ENCODE measurements at regions not wholly inside any gene's neighbourhood (a gene's known extent, or its start where the extent isn't known, plus 50 kb on each side); places are given as distances from the start of the nearest gene placed in this dataset.

GRCh38 chr2:65488527-65488926 lies 56.1 kb upstream of the SPRED2 start:
- no peak overlapping the region for H3K4me3 Mint-ChIP-seq (ENCODE audit: unreplicated experiment)
- no peaks in the 10 kb centered on the region for H3K4me1 Mint-ChIP-seq (ENCODE audit: low read depth, unreplicated experiment)
- no peak for TF ChIP-seq CTCF (IDR thresholded peaks at IDR 0.05; ENCODE audit: partially characterized antibody, unreplicated experiment)
- no peaks in the 10 kb centered on the region for H3K27me3 Mint-ChIP-seq (ENCODE audit: unreplicated experiment)
- peaks cover 9% of the 10 kb centered on the region for H3K36me3 Mint-ChIP-seq (ENCODE audit: unreplicated experiment)
- H3K9me3 Mint-ChIP-seq (ENCODE audit: unreplicated experiment), result no peaks in the 10 kb centered on the region
- H3K27ac Mint-ChIP-seq (ENCODE audit: unreplicated experiment), result no peak overlapping the region
- no peak for DNase-seq

GRCh38 chr2:65487404-65487803 lies 55.0 kb upstream of the SPRED2 start:
- DNase-seq, result no peak
- peaks cover 9% of the 10 kb centered on the region for H3K36me3 Mint-ChIP-seq (ENCODE audit: unreplicated experiment)
- no peak overlapping the region for H3K4me3 Mint-ChIP-seq (ENCODE audit: unreplicated experiment)
- H3K9me3 Mint-ChIP-seq (ENCODE audit: unreplicated experiment), result no peaks in the 10 kb centered on the region
- no peak overlapping the region for H3K27ac Mint-ChIP-seq (ENCODE audit: unreplicated experiment)
- H3K27me3 Mint-ChIP-seq (ENCODE audit: unreplicated experiment), result no peaks in the 10 kb centered on the region
- TF ChIP-seq CTCF (IDR thresholded peaks at IDR 0.05; ENCODE audit: partially characterized antibody, unreplicated experiment), result no peak
- H3K4me1 Mint-ChIP-seq (ENCODE audit: low read depth, unreplicated experiment), result no peaks in the 10 kb centered on the region

- Mint-ChIP-seq H3K27me3 (ENCODE audit: unreplicated experiment) (no peaks in the 10 kb centered on the region), H3K4me1 (ENCODE audit: low read depth, unreplicated experiment) (no peaks in the 10 kb centered on the region), H3K9me3 (ENCODE audit: unreplicated experiment) (no peaks in the 10 kb centered on the region), H3K4me3 (ENCODE audit: unreplicated experiment) (no peak overlapping the region), H3K27ac (ENCODE audit: unreplicated experiment) (no peak overlapping the region), H3K36me3 (ENCODE audit: unreplicated experiment) (peaks cover 9% of the 10 kb centered on the region)
- DNase-seq, result no peak
- no peak for TF ChIP-seq CTCF (IDR thresholded peaks at IDR 0.05; ENCODE audit: partially characterized antibody, unreplicated experiment)
Measured at GRCh38 chr2:65486802-65487201, 54.4 kb upstream of the SPRED2 start.

- peaks cover 9% of the 10 kb centered on the region for H3K36me3 Mint-ChIP-seq (ENCODE audit: unreplicated experiment)
- H3K4me1 Mint-ChIP-seq (ENCODE audit: low read depth, unreplicated experiment), result no peaks in the 10 kb centered on the region
- DNase-seq, result no peak
- no peak overlapping the region for H3K4me3 Mint-ChIP-seq (ENCODE audit: unreplicated experiment)
- no peak overlapping the region for H3K27ac Mint-ChIP-seq (ENCODE audit: unreplicated experiment)
- TF ChIP-seq CTCF (IDR thresholded peaks at IDR 0.05; ENCODE audit: partially characterized antibody, unreplicated experiment), result no peak
- no peaks in the 10 kb centered on the region for H3K27me3 Mint-ChIP-seq (ENCODE audit: unreplicated experiment)
- H3K9me3 Mint-ChIP-seq (ENCODE audit: unreplicated experiment), result no peaks in the 10 kb centered on the region
Measured at GRCh38 chr2:65486282-65486681, 53.9 kb upstream of the SPRED2 start.

GRCh38 chr2:65485839-65486238 lies 53.4 kb upstream of the SPRED2 start:
- Mint-ChIP-seq H3K36me3 (ENCODE audit: unreplicated experiment) (peaks cover 9% of the 10 kb centered on the region), H3K27ac (ENCODE audit: unreplicated experiment) (no peak overlapping the region), H3K9me3 (ENCODE audit: unreplicated experiment) (no peaks in the 10 kb centered on the region), H3K4me3 (ENCODE audit: unreplicated experiment) (no peak overlapping the region), H3K4me1 (ENCODE audit: low read depth, unreplicated experiment) (no peaks in the 10 kb centered on the region), H3K27me3 (ENCODE audit: unreplicated experiment) (no peaks in the 10 kb centered on the region)
- TF ChIP-seq CTCF (IDR thresholded peaks at IDR 0.05; ENCODE audit: partially characterized antibody, unreplicated experiment), result no peak
- DNase-seq, result no peak

Measured in glutamatergic neuron (in vitro differentiated cells).